OCI-LY3 (cell line): ENCODE measurements at regions not wholly inside any gene's neighbourhood (a gene's known extent, or its start where the extent isn't known, plus 50 kb on each side); places are given as distances from the start of the nearest gene placed in this dataset.

Source experiments
- CTCF ChIP-seq: fragments of 200-600, 300-600 bp; sonication (generic); IDR thresholded peaks from 2 replicates; pipeline ENCODE4 v1.5.1; 2014; ENCODE audit warnings: antibody characterized with exemption, low read length, low read depth
- EZH2phosphoT487 ChIP-seq: fragments of 200-600 bp; shearing (Covaris generic); IDR thresholded peaks from 2 replicates; pipeline ENCODE4 v1.6.1; 2018; ENCODE audit warnings: antibody characterized with exemption, mixed run types, low read depth

GRCh38 chr5:58073243-58073642 lies 386.6 kb downstream of the PLK2 start:
- TF ChIP-seq CTCF (no peak), EZH2phosphoT487 (no peak)
